Suprapubic skin (tissue), 4 donors: ENCODE measurements at regions not wholly inside any gene's neighbourhood (a gene's known extent, or its start where the extent isn't known, plus 50 kb on each side); places are given as distances from the start of the nearest gene placed in this dataset.

ENCODE experiments used
- DNase-seq, 2 donors: peaks; one replicate each; pipeline ENCODE4 v3.0.0-alpha.2; 2019; ENCODE audit warnings: low spot score in 2 of 2
- H3K27ac ChIP-seq: fragments of 200-600 bp; sonication (generic); one replicate; pipeline ENCODE4 v1.5.1; 2019
- H3K27me3 ChIP-seq: fragments of 200-600 bp; sonication (generic); one replicate; pipeline ENCODE4 v1.5.1; 2019
- H3K36me3 ChIP-seq: fragments of 200-600 bp; sonication (generic); one replicate; pipeline ENCODE4 v1.5.1; 2019
- H3K4me1 ChIP-seq: fragments of 200-600 bp; sonication (generic); one replicate; pipeline ENCODE4 v1.5.1; 2019
- H3K4me3 ChIP-seq: fragments of 200-600 bp; sonication (generic); one replicate; pipeline ENCODE4 v1.5.1; 2019; ENCODE audit warnings: mild to moderate bottlenecking
- H3K9me3 ChIP-seq: fragments of 200-600 bp; sonication (generic); one replicate; pipeline ENCODE4 v1.5.1; 2019
- CTCF ChIP-seq, 2 donors: fragments of 200-600 bp in 1 of 2; fragments of 450-650 bp in 1 of 2; sonication (generic) in 1 of 2; IDR thresholded peaks; one replicate each; pipeline ENCODE4 v1.5.1; 2016 to 2019; ENCODE audit warnings: antibody characterized with exemption in 2 of 2, mild to moderate bottlenecking in 1 of 2, moderate library complexity in 1 of 2
- EP300 ChIP-seq: sonication (generic); formaldehyde crosslinking; IDR thresholded peaks from one replicate; pipeline ENCODE4 v1.6.1; 2017; ENCODE audit warnings: antibody characterized with exemption
- POLR2A ChIP-seq, 2 donors: fragments of 450-650 bp; IDR thresholded peaks; one replicate each; pipeline ENCODE4 v1.6.1; 2017; ENCODE audit warnings: antibody characterized with exemption in 2 of 2, mild to moderate bottlenecking in 2 of 2, moderate library complexity in 2 of 2
- POLR2AphosphoS5 ChIP-seq, 3 donors: sonication (generic); formaldehyde crosslinking; IDR thresholded peaks; one replicate each; pipeline ENCODE4 v1.6.1; 2017; ENCODE audit warnings: antibody characterized with exemption in 3 of 3
- WGBS: methylation state at CpG from one replicate; pipeline ENCODE4 v1.1.5; 2018; 5-methylcytosine and 5-hydroxymethylcytosine counted together

- no peak overlapping the region for H3K27ac ChIP-seq
- TF ChIP-seq EP300: no peak
- TF ChIP-seq POLR2AphosphoS5 (IDR thresholded peaks at IDR 0.05): no peak
- TF ChIP-seq POLR2A (IDR thresholded peaks at IDR 0.05): no peak
- TF ChIP-seq CTCF (IDR thresholded peaks at IDR 0.05): no peak
Observed at GRCh38 chr13:48806522-48806921, 152.8 kb downstream of the CYSLTR2 start.

GRCh38 chr13:48808683-48809082 lies 155.0 kb downstream of the CYSLTR2 start:
- Histone ChIP-seq H3K27me3 (no peaks in the 10 kb centered on the region), H3K27ac (no peak overlapping the region), H3K36me3 (no peaks in the 10 kb centered on the region), H3K4me3 (no peak overlapping the region), H3K9me3 (no peaks in the 10 kb centered on the region), H3K4me1 (no peaks in the 10 kb centered on the region)
- TF ChIP-seq POLR2AphosphoS5 (IDR thresholded peaks at IDR 0.05): no peak
- no peak for TF ChIP-seq EP300
- TF ChIP-seq CTCF (IDR thresholded peaks at IDR 0.05): no peak
- no peak for DNase-seq
- 95% methylated on average over 1 of the region's 1 CpG for WGBS

More at GRCh38 chr13:48806522-48806921, 152.8 kb downstream of the CYSLTR2 start:
- 97% methylated on average over 3 of the region's 3 CpGs for WGBS
- H3K36me3 ChIP-seq: no peaks in the 10 kb centered on the region
- DNase-seq: no peak
- H3K9me3 ChIP-seq: no peaks in the 10 kb centered on the region
- no peaks in the 10 kb centered on the region for H3K4me1 ChIP-seq
- no peak overlapping the region for H3K4me3 ChIP-seq
- H3K27me3 ChIP-seq: no peaks in the 10 kb centered on the region

GRCh38 chr13:48810013-48810412 lies 156.3 kb downstream of the CYSLTR2 start:
- no peak overlapping the region for H3K27ac ChIP-seq
- 88% methylated on average over 6 of the region's 6 CpGs for WGBS
- no peak overlapping the region for H3K4me3 ChIP-seq
- H3K36me3 ChIP-seq: no peaks in the 10 kb centered on the region
- no peak for TF ChIP-seq POLR2A (IDR thresholded peaks at IDR 0.05)
- no peak for TF ChIP-seq POLR2AphosphoS5 (IDR thresholded peaks at IDR 0.05)
- TF ChIP-seq CTCF (IDR thresholded peaks at IDR 0.05): no peak
- TF ChIP-seq EP300: no peak
- DNase-seq: no peak
- H3K9me3 ChIP-seq: no peaks in the 10 kb centered on the region
- H3K4me1 ChIP-seq: no peaks in the 10 kb centered on the region
- H3K27me3 ChIP-seq: no peaks in the 10 kb centered on the region

- TF ChIP-seq EP300 (no peak), CTCF (IDR thresholded peaks at IDR 0.05) (no peak), POLR2AphosphoS5 (IDR thresholded peaks at IDR 0.05) (no peak), POLR2A (IDR thresholded peaks at IDR 0.05) (no peak)
- Histone ChIP-seq H3K36me3 (no peaks in the 10 kb centered on the region), H3K9me3 (no peaks in the 10 kb centered on the region), H3K4me1 (no peaks in the 10 kb centered on the region), H3K4me3 (no peak overlapping the region), H3K27me3 (no peaks in the 10 kb centered on the region), H3K27ac (no peak overlapping the region)
- WGBS: 81% methylated on average over 5 of the region's 5 CpGs
- no peak for DNase-seq
Observed at GRCh38 chr13:48813518-48813917, 159.8 kb downstream of the CYSLTR2 start.

GRCh38 chr13:48816700-48817099 lies 159.0 kb upstream of the FNDC3A start:
- WGBS: 68% methylated on average over 2 of the region's 2 CpGs

More at GRCh38 chr13:48816700-48817099, 159.0 kb upstream of the FNDC3A start:
- Histone ChIP-seq H3K4me3 (no peak overlapping the region), H3K36me3 (no peaks in the 10 kb centered on the region), H3K27ac (no peak overlapping the region), H3K4me1 (peaks cover 7% of the 10 kb centered on the region), H3K27me3 (no peaks in the 10 kb centered on the region), H3K9me3 (no peaks in the 10 kb centered on the region)
- no peak for DNase-seq
- no peak for TF ChIP-seq CTCF (IDR thresholded peaks at IDR 0.05)
- TF ChIP-seq POLR2A (IDR thresholded peaks at IDR 0.05): no peak
- no peak for TF ChIP-seq EP300
- no peak for TF ChIP-seq POLR2AphosphoS5 (IDR thresholded peaks at IDR 0.05)
